GM21515 (cell line): ENCODE measurements at regions not wholly inside any gene's neighbourhood (a gene's known extent, or its start where the extent isn't known, plus 50 kb on each side); places are given as distances from the start of the nearest gene placed in this dataset.
A peak's percentile ranks its signal among the peaks of the same experiment; 100 is the strongest.
"Not testable (repeated sequence)": the region's sequence is repeated elsewhere in the genome, so short reads cannot be mapped to it uniquely, and the experiment has no call there.

Experiments used
- ATAC-seq: cut with Tn5 transposase; IDR thresholded peaks from one replicate; pipeline ENCODE4 v1.9.1; 2021; ENCODE audit not compliant: unreplicated experiment

DNA sequence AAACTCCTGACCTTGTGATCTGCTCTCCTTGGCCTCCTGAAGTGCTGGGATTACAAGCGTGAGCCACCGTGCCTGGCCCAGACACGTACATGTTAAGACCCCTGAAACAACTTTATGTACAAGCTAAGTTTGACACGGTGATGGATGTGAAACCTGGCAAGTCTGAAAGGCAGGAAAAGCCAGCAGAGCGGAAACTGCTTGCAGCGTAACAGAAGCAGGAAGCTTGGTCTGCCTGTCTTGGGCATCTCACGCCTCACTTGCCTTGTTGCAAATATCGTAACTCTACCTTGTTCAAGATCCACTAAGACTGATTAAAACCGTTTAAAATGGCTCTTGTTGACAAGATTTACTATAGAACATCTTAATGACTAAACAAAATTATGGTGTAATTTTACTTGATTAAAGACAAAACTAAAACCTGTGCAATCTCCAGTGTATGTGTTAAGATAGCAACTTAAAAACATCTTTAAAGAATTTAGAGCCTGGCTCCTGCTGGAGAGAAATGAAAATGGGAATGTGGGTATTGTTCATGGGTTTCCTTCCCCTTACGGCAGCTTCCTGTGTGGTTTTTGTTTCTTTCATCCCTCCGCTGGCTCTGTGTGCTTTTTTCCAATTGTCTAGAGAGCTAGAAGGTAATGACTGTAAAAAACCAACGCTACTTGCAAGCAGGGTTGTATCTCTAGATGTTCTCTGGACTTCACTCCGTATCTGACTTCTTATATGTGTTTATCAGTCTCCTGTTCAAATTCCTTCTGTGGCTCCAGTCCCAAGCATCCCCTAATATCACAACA, 477.6 kb downstream of the XYLT1 start:
- no peak for ATAC-seq

GRCh38 chr16:16994831-16995230, 475.9 kb downstream of the XYLT1 start:
- no peak for ATAC-seq

DNA sequence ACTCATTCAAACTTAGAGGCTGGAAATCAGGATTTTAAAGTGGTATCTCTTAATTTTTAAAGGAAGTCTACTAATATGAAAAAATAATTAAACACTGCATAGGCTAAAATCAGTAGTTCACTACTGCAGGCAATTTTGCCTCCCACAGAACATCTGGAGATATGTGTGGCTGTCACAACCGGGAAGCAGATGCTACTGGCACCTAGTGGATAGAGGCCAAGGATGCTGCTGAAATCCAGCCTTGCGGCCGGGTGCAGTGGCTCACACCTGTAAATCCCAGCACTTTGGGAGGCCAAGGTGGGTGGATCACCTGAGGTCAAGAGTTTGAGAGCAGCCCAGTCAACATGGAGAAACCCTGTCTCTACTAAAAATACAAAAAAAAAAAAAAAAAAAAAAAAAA, 473.9 kb downstream of the XYLT1 start:
- no peak for ATAC-seq

- no peak for ATAC-seq
Observed at GRCh38 chr16:16997349-16997748, 473.4 kb downstream of the XYLT1 start.

DNA sequence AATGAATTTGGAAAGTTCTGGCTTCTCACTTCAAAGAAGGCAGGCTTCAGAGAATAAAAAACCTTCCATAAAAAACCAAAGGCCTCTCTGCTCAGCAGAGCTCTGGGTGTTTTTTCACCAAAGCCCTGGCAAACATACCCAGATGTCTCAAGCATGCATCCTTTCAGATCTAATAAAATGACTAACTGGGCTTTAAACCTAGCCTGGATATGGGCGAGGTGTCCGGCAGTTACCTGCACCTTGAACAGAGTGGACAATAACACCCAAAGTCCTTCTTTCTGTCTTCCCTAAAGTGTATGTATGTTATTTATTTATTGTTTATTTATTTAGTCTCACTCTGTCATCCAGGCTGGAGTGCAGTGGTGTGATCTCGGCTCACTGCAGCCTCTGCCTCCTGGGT, 469.3 kb downstream of the XYLT1 start:
- no peak for ATAC-seq

GRCh38 chr16:17002565-17002964, 468.2 kb downstream of the XYLT1 start:
- no peak for ATAC-seq

DNA sequence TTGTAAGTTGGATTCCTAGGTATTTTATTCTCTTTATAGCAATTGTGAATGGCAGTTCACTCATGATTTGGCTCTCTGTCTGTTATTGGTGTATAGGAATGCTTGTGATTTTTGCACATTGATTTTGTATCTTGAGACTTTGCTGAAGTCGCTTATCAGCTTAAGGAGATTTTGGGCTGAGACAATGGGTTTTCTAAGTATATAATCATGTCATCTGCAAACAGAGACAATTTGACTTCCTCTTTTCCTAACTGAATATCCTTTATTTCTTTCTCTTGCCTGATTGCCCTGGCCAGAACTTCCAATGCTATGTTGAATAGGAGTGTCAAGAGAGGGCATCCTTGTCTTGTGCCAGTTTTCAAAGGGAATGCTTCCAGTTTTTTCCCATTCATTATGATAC, 464.8 kb downstream of the XYLT1 start:
- ATAC-seq = not testable (repeated sequence)

DNA sequence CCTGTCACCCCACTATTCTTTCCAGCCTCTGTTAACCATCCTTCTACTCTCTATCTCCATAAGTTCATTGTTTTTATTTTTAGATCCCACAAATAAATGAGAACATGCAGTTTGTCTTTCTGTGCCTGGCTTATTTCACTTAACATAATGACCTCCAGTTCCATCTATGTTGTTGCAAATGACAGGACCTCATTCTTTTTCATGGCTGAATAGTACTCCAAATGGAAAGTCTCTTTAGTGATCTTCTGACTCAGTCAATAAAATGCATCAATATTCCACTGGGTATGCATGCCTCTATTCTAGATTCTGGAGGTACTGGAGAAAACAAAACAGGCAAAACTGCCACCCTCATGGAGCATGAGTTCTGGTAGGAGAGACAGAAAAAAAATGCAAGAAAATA, 459.0 kb downstream of the XYLT1 start:
- no peak for ATAC-seq

GRCh38 chr16:17013038-17013437, 457.7 kb downstream of the XYLT1 start:
- no peak for ATAC-seq

DNA sequence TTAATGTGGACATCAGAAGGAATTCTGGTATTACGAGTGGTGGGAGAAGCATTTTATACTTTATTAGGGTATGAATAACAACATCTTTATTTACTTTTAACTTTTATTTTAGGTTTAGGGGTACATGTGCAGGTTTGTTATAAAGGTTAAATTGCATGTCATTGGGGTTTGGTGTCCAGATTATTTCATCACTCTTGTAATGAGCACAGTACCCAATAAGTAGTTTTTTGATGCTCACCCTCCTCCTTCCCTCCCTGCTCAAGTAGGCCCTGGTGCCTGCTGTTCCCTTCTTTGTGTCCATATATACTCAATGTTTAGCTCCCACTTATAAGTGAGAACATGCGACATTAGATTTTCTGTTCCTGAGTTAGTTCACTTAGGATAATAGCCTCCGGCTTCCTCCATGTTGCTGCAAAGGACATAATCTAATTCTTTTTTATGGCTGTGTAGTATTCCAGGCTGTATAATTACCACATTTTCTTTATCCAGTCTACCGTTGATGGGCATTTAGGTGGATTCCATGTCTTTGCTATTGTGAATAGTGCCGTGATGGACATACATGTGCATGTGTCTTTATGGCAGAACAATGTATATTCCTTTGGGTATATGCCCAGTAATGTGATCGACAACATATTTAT, 456.2 kb downstream of the XYLT1 start:
- no peak for ATAC-seq

GRCh38 chr16:17015702-17016101, 455.1 kb downstream of the XYLT1 start:
- no peak for ATAC-seq

DNA sequence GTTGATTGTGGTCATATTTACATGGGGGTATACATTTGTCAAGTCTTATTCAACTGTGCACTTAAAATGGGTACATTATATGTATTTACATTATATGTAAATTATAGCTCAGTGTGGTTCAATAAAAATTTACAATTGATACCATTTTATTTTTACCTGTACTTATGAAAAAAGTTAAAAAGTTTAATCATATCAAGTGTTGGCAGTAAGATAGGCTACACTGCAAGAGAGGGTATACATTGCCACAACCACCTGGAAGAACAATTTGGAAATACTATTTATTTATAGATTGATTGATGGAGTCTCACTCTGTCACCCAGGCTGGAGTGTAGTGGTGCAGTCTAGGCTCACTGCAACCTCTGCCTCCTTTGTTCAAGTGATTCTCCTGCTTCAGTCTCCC, 453.3 kb downstream of the XYLT1 start:
- no peak for ATAC-seq

DNA sequence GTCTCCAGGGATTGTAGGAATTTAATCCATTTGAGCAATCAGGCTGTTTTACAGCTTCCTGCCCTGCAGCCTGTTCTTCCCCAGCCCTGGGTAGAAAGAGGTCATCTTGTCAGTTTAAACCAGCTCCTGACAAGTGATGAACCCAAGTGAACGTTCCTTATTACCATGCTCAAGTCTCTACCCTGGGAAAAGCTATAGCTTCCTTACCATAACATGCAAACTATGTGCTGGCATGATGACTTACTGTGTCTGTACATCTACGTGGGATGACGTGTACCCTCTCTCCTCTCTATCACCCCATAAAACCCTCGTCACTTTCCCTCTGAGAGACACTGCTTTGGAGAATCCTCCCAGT, 452.2 kb downstream of the XYLT1 start:
- no peak for ATAC-seq

GRCh38 chr16:17019366-17019765, 451.4 kb downstream of the XYLT1 start:
- no peak for ATAC-seq

- ATAC-seq = no peak
Observed at GRCh38 chr16:17023606-17024005, 447.2 kb downstream of the XYLT1 start.

DNA sequence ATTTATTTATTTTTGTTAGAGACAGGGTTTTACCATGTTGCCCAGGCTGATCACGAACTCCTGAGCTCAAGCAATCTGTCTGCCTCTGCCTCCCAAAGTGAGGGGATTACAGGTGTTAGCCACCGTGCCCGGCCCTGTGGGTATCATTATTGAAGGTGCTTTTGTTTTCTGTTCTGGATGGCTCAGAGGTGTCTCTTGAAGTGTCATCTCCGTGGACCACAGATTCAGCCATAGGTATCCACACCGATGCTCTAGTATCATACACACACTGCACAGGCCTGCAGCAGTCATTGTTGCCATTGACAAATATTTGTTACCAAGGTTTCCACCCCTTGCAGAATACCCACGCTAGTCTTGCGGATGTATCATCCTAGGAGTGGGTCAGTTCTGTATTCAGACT, 446.2 kb downstream of the XYLT1 start:
- no peak for ATAC-seq

- peak; percentile 88 for ATAC-seq
Observed at GRCh38 chr16:17026600-17027242, 444.0 kb downstream of the XYLT1 start.

- ATAC-seq = no peak
Observed at GRCh38 chr16:17027488-17028129, 443.2 kb downstream of the XYLT1 start.

- ATAC-seq = no peak
Observed at GRCh38 chr16:17029602-17030350, 441.0 kb downstream of the XYLT1 start.

DNA sequence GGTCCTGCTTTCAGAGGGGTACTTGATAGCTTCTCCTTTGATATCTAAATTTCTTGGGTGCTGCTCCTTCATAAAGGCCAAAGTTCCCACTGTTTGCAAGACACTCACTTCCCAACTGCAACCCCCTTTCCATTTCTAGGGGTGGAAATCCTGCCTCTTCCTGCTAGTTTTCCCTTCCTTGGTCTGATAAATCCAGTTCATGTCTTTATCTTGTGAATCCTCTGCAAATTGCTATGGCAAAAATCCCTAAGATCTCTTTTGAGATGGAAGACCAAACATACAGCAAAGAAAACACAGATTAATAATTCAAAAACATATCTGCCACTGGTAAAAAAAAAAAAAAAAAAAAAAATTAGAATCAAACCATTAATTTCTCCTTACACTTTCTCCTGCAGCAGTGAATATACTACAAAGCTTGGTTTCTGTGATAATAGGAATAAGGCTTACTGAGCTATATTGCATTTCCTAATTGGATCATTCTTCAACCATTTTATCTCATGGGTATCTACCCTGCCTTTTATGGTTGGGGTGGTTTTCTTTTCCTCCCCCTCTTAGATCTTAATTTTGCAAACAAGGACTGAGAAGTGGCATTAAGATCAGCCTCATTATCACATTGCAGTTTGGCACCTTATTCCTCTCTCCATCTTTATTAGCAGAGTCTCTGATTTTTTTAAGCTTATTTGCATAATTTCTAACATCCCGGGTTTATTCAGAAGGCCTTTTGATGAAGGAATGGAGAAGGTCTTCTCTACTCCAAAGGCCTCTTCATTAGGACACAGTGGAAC, 439.1 kb downstream of the XYLT1 start:
- ATAC-seq = no peak
